SU-DHL-6 (cell line): ENCODE measurements at regions not wholly inside any gene's neighbourhood (a gene's known extent, or its start where the extent isn't known, plus 50 kb on each side); places are given as distances from the start of the nearest gene placed in this dataset.

Experiments used
- EZH2phosphoT487 ChIP-seq: fragments of 200-600 bp; sonication (generic), shearing (Covaris generic); conservative IDR thresholded peaks from 2 replicates; pipeline ENCODE4 v1.6.1; 2018; ENCODE audit warnings: mild to moderate bottlenecking, antibody characterized with exemption, low read length, moderate library complexity, mixed read lengths
- TF ChIP-seq, protein P1 (sequence below): fragments of 200-600 bp; sonication (generic); IDR thresholded peaks from one replicate; pipeline ENCODE4 v1.5.1; 2017; ENCODE audit warnings: antibody characterized with exemption, mild to moderate bottlenecking, low read length, moderate library complexity; ENCODE audit not compliant: insufficient read depth, poor library complexity, severe bottlenecking

DNA sequence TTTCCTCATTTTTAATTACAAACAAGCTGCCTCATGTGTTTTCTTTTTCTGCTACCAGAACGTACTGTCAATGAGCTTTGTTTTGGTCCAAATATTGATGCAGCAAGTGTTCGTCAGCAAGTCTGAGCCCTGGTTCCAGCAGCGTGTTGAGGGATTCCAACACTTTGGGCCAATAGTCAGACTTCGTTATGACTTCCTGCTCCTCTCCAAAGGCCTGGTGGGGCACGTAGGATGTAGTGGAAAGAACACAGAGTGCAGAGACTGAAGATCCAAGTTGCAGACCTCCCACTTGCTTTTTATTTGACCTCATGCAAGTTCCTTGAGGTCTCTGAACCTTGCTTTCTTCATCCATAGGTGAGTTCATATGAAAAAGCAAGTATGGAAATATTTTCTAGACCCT lies 138.2 kb downstream of the BBOX1 start:
- TF ChIP-seq, protein P1, sequence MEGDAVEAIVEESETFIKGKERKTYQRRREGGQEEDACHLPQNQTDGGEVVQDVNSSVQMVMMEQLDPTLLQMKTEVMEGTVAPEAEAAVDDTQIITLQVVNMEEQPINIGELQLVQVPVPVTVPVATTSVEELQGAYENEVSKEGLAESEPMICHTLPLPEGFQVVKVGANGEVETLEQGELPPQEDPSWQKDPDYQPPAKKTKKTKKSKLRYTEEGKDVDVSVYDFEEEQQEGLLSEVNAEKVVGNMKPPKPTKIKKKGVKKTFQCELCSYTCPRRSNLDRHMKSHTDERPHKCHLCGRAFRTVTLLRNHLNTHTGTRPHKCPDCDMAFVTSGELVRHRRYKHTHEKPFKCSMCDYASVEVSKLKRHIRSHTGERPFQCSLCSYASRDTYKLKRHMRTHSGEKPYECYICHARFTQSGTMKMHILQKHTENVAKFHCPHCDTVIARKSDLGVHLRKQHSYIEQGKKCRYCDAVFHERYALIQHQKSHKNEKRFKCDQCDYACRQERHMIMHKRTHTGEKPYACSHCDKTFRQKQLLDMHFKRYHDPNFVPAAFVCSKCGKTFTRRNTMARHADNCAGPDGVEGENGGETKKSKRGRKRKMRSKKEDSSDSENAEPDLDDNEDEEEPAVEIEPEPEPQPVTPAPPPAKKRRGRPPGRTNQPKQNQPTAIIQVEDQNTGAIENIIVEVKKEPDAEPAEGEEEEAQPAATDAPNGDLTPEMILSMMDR: no peak
- no peak for TF ChIP-seq EZH2phosphoT487
